Upper lobe of left lung (tissue), 6 donors: ENCODE measurements at regions not wholly inside any gene's neighbourhood (a gene's known extent, or its start where the extent isn't known, plus 50 kb on each side); places are given as distances from the start of the nearest gene placed in this dataset.

Experiments used
- ATAC-seq, 2 donors: fragments of 200-7000 bp; cut with Tn5 transposase; one replicate each; pipeline ENCODE4 v1.9.1; 2022; ENCODE audit warnings: mild to moderate bottlenecking in 2 of 2, moderate library complexity in 2 of 2; ENCODE audit not compliant: low FRiP score in 2 of 2
- DNase-seq, 2 donors: peaks; one replicate each; pipeline ENCODE4 v3.0.0-alpha.2; 2019 to 2020
- H3K27ac ChIP-seq, 4 donors: fragments of 200-600 bp; sonication (generic); one replicate each; pipeline ENCODE4 v1.5.1; 2016 to 2019
- H3K27me3 ChIP-seq, 4 donors: fragments of 200-600 bp; sonication (generic); one replicate each; pipeline ENCODE4 v1.5.1; 2017 to 2019
- H3K36me3 ChIP-seq, 4 donors: fragments of 200-600 bp; sonication (generic); one replicate each; pipeline ENCODE4 v1.5.1; 2016 to 2019
- H3K4me1 ChIP-seq, 4 donors: fragments of 200-600 bp; sonication (generic); one replicate each; pipeline ENCODE4 v1.5.1; 2018 to 2019
- H3K4me3 ChIP-seq, 4 donors: fragments of 200-600 bp; sonication (generic); one replicate each; pipeline ENCODE4 v1.5.1; 2017 to 2019; ENCODE audit warnings: mild to moderate bottlenecking in 2 of 4, moderate library complexity in 1 of 4
- H3K9me3 ChIP-seq, 4 donors: fragments of 200-600 bp; sonication (generic); one replicate each; pipeline ENCODE4 v1.5.1; 2018 to 2019
- EP300 ChIP-seq, 4 donors: sonication (generic); formaldehyde crosslinking; IDR thresholded peaks; one replicate each; pipeline ENCODE4 v1.5.1; 2017; ENCODE audit warnings: antibody characterized with exemption in 4 of 4, control low read depth in 2 of 4
- POLR2A ChIP-seq, 4 donors: fragments of 450-650 bp; IDR thresholded peaks; one replicate each; pipeline ENCODE4 v1.5.1; 2016 to 2017; ENCODE audit warnings: antibody characterized with exemption in 4 of 4, mild to moderate bottlenecking in 2 of 4
- POLR2AphosphoS5 ChIP-seq, 2 donors: sonication (generic); formaldehyde crosslinking; IDR thresholded peaks; one replicate each; pipeline ENCODE4 v1.5.1; 2017; ENCODE audit warnings: antibody characterized with exemption in 2 of 2
- WGBS, 2 donors: methylation state at CpG; one replicate each; pipeline ENCODE4 v1.1.5; 2017 to 2018; 5-methylcytosine and 5-hydroxymethylcytosine counted together
- TF ChIP-seq, protein P1 (sequence below), 6 experiments: fragments of 450-650 bp in 4 of 6; fragments of 200-600 bp in 2 of 6; sonication (generic) in 2 of 6; IDR thresholded peaks; one replicate each; pipeline ENCODE4 v1.5.1; 2016 to 2019; ENCODE audit warnings: antibody characterized with exemption in 6 of 6
- donor health status: DM: no; HTN: no; CAD: no; lungs with moderate emphysema.
- donor health status: DM: no; HTN: yes; CAD: no; lungs with severe emphysema.

DNA sequence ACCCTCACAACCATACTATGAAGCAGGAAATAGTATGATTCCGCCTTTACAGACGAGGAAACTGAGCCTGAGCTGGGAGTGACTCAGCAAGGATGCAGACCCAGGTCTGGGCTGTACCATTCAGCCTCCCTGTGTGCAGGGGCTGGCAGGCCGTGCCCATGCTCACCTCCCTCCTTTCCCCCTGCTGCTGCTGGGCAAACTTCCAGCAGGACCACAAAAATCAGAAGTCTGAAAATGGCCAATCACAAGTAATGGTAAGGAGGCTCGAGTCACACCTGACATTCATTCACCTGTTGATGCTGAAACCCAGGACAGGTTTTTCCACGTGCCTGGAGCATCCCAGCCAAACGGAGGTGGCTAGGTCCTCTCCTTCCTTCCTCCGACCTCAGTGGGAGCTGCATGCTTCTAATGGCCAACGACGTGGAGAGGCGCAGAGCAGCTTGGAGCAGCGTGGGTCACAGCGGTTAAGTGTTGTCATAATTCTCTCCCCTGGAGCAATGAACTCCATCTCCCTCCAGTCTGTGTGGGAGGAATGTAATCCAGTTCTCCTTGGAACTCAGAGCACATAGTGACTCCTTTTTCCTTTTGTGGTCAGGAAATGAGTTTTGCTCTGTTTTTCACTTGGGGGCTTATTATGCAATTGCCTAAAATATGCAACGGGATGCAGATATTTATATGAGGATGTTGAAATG, 371.7 kb downstream of the BCOR start:
- Histone ChIP-seq H3K27me3 (no peaks in the 10 kb centered on the region), H3K36me3 (no peaks in the 10 kb centered on the region), H3K27ac (no peak overlapping the region), H3K4me1 (peaks cover 0 to 3% (median 0%) of the 10 kb centered on the region in 4 donors), H3K9me3 (peaks cover 0 to 5% (median 0%) of the 10 kb centered on the region in 4 donors), H3K4me3 (no peak overlapping the region)
- DNase-seq = no peak
- WGBS, 2 donors = 63% methylated on average over 4 to 13 of the region's 13 CpGs
- ATAC-seq = peak in 1 of 2 donors; percentile 84
- TF ChIP-seq POLR2AphosphoS5 (IDR thresholded peaks at IDR 0.05) = no peak
- no peak for TF ChIP-seq POLR2A (IDR thresholded peaks at IDR 0.05)
- TF ChIP-seq, protein P1, sequence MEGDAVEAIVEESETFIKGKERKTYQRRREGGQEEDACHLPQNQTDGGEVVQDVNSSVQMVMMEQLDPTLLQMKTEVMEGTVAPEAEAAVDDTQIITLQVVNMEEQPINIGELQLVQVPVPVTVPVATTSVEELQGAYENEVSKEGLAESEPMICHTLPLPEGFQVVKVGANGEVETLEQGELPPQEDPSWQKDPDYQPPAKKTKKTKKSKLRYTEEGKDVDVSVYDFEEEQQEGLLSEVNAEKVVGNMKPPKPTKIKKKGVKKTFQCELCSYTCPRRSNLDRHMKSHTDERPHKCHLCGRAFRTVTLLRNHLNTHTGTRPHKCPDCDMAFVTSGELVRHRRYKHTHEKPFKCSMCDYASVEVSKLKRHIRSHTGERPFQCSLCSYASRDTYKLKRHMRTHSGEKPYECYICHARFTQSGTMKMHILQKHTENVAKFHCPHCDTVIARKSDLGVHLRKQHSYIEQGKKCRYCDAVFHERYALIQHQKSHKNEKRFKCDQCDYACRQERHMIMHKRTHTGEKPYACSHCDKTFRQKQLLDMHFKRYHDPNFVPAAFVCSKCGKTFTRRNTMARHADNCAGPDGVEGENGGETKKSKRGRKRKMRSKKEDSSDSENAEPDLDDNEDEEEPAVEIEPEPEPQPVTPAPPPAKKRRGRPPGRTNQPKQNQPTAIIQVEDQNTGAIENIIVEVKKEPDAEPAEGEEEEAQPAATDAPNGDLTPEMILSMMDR (IDR thresholded peaks at IDR 0.05) = no peak
- TF ChIP-seq EP300 (IDR thresholded peaks at IDR 0.05) = no peak

DNA sequence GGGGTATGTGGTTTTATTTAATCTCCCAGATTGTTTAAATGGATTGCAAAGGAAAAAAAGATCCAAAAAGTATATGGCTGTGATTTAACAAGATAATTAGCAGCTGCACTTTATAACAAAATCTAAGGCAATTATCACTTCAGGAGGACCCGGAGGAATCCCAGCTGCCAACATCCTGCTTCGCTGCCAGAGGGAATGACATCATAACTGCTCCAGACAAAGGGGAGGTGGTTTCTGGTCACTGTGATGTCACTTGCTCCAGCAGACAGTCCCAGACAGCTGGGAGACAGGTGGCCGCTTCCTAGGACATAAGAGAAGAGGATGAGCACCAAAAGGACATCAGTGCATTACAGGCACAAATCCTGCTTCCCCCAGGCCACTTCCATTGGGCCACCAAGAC, 371.0 kb downstream of the BCOR start:
- no peaks in the 10 kb centered on the region for H3K27me3 ChIP-seq

GRCh38 chrX:39728025-39728424, 369.7 kb downstream of the BCOR start:
- H3K27me3 ChIP-seq = no peaks in the 10 kb centered on the region
- no peak overlapping the region for H3K27ac ChIP-seq
- no peak for ATAC-seq

More for the DNA sequence above, 371.0 kb downstream of the BCOR start:
- TF ChIP-seq POLR2AphosphoS5 (IDR thresholded peaks at IDR 0.05) (no peak), EP300 (IDR thresholded peaks at IDR 0.05) (no peak), POLR2A (IDR thresholded peaks at IDR 0.05) (no peak)
- TF ChIP-seq, protein P1 (IDR thresholded peaks at IDR 0.05) = no peak
- Histone ChIP-seq H3K4me1 (peaks cover 0 to 5% (median 0%) of the 10 kb centered on the region in 4 donors), H3K9me3 (peaks cover 0 to 5% (median 0%) of the 10 kb centered on the region in 4 donors), H3K36me3 (no peaks in the 10 kb centered on the region), H3K27ac (no peak overlapping the region), H3K4me3 (no peak overlapping the region)
- peak in 1 of 2 donors; percentile 79 for ATAC-seq
- no peak for DNase-seq
- 20 to 53% methylated on average over 1 to 3 of the region's 3 CpGs for WGBS, 2 donors

GRCh38 chrX:39728852-39729598, 368.7 kb downstream of the BCOR start:
- 70 to 81% methylated on average over 4 to 6 of the region's 6 CpGs for WGBS, 2 donors
- TF ChIP-seq, protein P1 (IDR thresholded peaks at IDR 0.05) = no peak
- no peak for TF ChIP-seq POLR2A (IDR thresholded peaks at IDR 0.05)
- TF ChIP-seq POLR2AphosphoS5 (IDR thresholded peaks at IDR 0.05) = no peak
- TF ChIP-seq EP300 (IDR thresholded peaks at IDR 0.05) = no peak
- Histone ChIP-seq H3K9me3 (peaks cover 0 to 5% (median 0%) of the 10 kb centered on the region in 4 donors), H3K36me3 (no peaks in the 10 kb centered on the region), H3K4me1 (peaks cover 0 to 5% (median 1%) of the 10 kb centered on the region in 4 donors), H3K27me3 (no peaks in the 10 kb centered on the region), H3K27ac (no peak overlapping the region), H3K4me3 (no peak overlapping the region)
- DNase-seq (no peak), ATAC-seq (no peak)

More at GRCh38 chrX:39728025-39728424, 369.7 kb downstream of the BCOR start:
- Histone ChIP-seq H3K4me1 (peaks cover 0 to 5% (median under 1%) of the 10 kb centered on the region in 4 donors), H3K9me3 (peaks cover 0 to 5% (median 0%) of the 10 kb centered on the region in 4 donors), H3K36me3 (no peaks in the 10 kb centered on the region), H3K4me3 (no peak overlapping the region)
- no peak for TF ChIP-seq EP300 (IDR thresholded peaks at IDR 0.05)
- TF ChIP-seq, protein P1 (IDR thresholded peaks at IDR 0.05) = no peak
- no peak for DNase-seq
- WGBS, 2 donors = 50% methylated on average over 4 of the region's 4 CpGs; no CpG with 5 or more reads in 1 of the 2 donors
